RWPE1 (cell line): ENCODE measurements at regions not wholly inside any gene's neighbourhood (a gene's known extent, or its start where the extent isn't known, plus 50 kb on each side); places are given as distances from the start of the nearest gene placed in this dataset.

ENCODE experiments used
- CTCF ChIA-PET: fragments of 350-600 bp; sonication (Branson Sonifier 250); formaldehyde crosslinking; extraction: SDS; loops from one replicate; lab custom pipeline; 2021; lab: Yijun Ruan, JAX
- POLR2A ChIA-PET: fragments of 400-600 bp; formaldehyde crosslinking; extraction: SDS; loops from one replicate; lab custom pipeline; 2020; ENCODE audit warnings: antibody characterized with exemption; ENCODE audit not compliant: low non-redundant PET; lab: Yijun Ruan, JAX
- DNase-seq: peaks from one replicate; pipeline ENCODE4 v3.0.0; 2012; ENCODE audit warnings: low spot score
- H3K27ac ChIP-seq: fragments of 450-650 bp; 2 replicates; pipeline ENCODE4 v1.5.1; 2017
- CTCF ChIP-seq: fragments of 450-650 bp; conservative IDR thresholded peaks from 2 replicates; pipeline ENCODE4 v1.5.1; 2017; ENCODE audit warnings: low read depth, mild to moderate bottlenecking

- no peak for TF ChIP-seq CTCF
- POLR2A ChIA-PET, result no interaction called here
- no peak for DNase-seq
- no peak overlapping the region for H3K27ac ChIP-seq
- CTCF ChIA-PET, result no interaction called here
Observed at GRCh38 chrX:11995146-11995545, 143.1 kb upstream of the FRMPD4 start.

- H3K27ac ChIP-seq, result no peak overlapping the region
- POLR2A ChIA-PET, result no interaction called here
- no peak for DNase-seq
- TF ChIP-seq CTCF, result no peak
- CTCF ChIA-PET, result no interaction called here
Observed at GRCh38 chrX:11996810-11997209, 141.5 kb upstream of the FRMPD4 start.

- H3K27ac ChIP-seq, result no peak overlapping the region
- DNase-seq, result no peak
- POLR2A ChIA-PET, result no interaction called here
- TF ChIP-seq CTCF, result no peak
- CTCF ChIA-PET, result interaction anchor here (0.5 kb wide), 1 partner anchor 324 kb away, joined by 3 read pairs; no protein-coding TSS in a partner anchor
Observed at GRCh38 chrX:11998944-11999343, 139.3 kb upstream of the FRMPD4 start.

- CTCF ChIA-PET, result no interaction called here
- no peak for TF ChIP-seq CTCF
- H3K27ac ChIP-seq, result no peak overlapping the region
- POLR2A ChIA-PET, result no interaction called here
- DNase-seq, result no peak
Observed at GRCh38 chrX:12002876-12003275, 135.4 kb upstream of the FRMPD4 start.

- CTCF ChIA-PET, result no interaction called here
- peak; percentile 75 for DNase-seq
- POLR2A ChIA-PET, result no interaction called here
- no peak for TF ChIP-seq CTCF
- no peak overlapping the region for H3K27ac ChIP-seq
Observed at GRCh38 chrX:12007881-12008280, 130.4 kb upstream of the FRMPD4 start.

GRCh38 chrX:12010436-12010835, 127.8 kb upstream of the FRMPD4 start:
- no peak overlapping the region for H3K27ac ChIP-seq
- DNase-seq, result no peak
- CTCF ChIA-PET, result no interaction called here
- POLR2A ChIA-PET, result no interaction called here
- no peak for TF ChIP-seq CTCF

- TF ChIP-seq CTCF, result no peak
- ChIA-PET POLR2A (no interaction called here), CTCF (no interaction called here)
- no peak overlapping the region for H3K27ac ChIP-seq
- peak; percentile 35 for DNase-seq
Observed at GRCh38 chrX:12011075-12011474, 127.2 kb upstream of the FRMPD4 start.
